ENCODE measurements at regions not wholly inside any gene's neighbourhood (a gene's known extent, or its start where the extent isn't known, plus 50 kb on each side); places are given as distances from the start of the nearest gene placed in this dataset.

DNA sequence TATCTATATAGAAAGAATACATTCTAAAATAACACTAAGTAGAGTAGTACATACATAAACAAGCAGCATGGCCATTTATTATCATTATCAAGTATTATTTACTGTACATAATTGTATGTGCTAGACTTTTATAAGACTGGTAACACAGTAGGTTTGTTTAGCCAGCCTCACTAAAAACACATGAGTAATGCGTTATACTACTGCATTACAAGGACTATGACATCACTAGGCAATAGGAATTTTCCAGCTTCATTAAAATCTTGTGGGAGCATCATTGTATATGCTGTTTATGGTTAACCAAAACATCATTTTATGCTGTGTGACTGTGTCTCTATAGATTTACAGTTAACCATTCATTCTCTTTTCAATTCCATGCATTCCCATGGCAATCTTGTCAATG is 131.7 kb upstream of the HDGFL1 start:
- H3K4me2 ChIP-seq (ENCODE audit: low read length) = no peak overlapping the region
- DNase-seq (ENCODE audit: low read depth, low spot score) (no peak), ATAC-seq (no peak)
- ChIA-PET CTCF (no interaction called here), RAD21 (ENCODE audit: low non-redundant PET in 1 of 2, low total read pairs in 2 of 2, uncharacterized antibody in 2 of 2, unreplicated experiment in 2 of 2) (no interaction called here), POLR2A (no interaction called here)
- H4K20me1 ChIP-seq (ENCODE audit: insufficient read depth) = no peaks in the 10 kb centered on the region
- no peaks in the 10 kb centered on the region for H3K4me1 ChIP-seq (ENCODE audit: control insufficient read depth in 1 of 2, insufficient read depth in 2 of 2, low read length in 2 of 2)
- no peak overlapping the region for H2AFZ ChIP-seq (ENCODE audit: low read depth, low read length, poor library complexity, severe bottlenecking)
- intact Hi-C loops (cut with micrococcal nuclease) = no loop called here
- H3K79me2 ChIP-seq (ENCODE audit: insufficient read depth, low read length) = no peaks in the 10 kb centered on the region
- no peaks in the 10 kb centered on the region for H3K36me3 ChIP-seq (ENCODE audit: control insufficient read depth in 1 of 2, insufficient read depth in 2 of 2, low read length in 2 of 2)
- H3K4me3 ChIP-seq (replicated peaks in 1 of 2; ENCODE audit: low read depth in 1 of 2, low read length in 2 of 2) = no peak overlapping the region
- no TSS peak for BruUV-seq (replicated peaks)
- H3K9me3 ChIP-seq (ENCODE audit: control insufficient read depth in 1 of 2, insufficient read depth in 1 of 2, low read depth in 1 of 2, low read length in 2 of 2) = no peaks in the 10 kb centered on the region
- TF ChIP-seq, protein P1, sequence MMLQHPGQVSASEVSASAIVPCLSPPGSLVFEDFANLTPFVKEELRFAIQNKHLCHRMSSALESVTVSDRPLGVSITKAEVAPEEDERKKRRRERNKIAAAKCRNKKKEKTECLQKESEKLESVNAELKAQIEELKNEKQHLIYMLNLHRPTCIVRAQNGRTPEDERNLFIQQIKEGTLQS (IDR thresholded peaks at IDR 0.05) = no peak
- TF ChIP-seq ZNF274 (IDR thresholded peaks at IDR 0.05; ENCODE audit: low read depth, low read length) (no peak), SIN3A (IDR thresholded peaks at IDR 0.05; ENCODE audit: low read depth) (no peak), POLR2A (IDR thresholded peaks at IDR 0.05; ENCODE audit: borderline replicate concordance, extremely low read depth, insufficient read depth, insufficient read length) (no peak), RAD21 (IDR thresholded peaks at IDR 0.05; ENCODE audit: low read depth) (no peak)
- TF ChIP-seq, protein P2, sequence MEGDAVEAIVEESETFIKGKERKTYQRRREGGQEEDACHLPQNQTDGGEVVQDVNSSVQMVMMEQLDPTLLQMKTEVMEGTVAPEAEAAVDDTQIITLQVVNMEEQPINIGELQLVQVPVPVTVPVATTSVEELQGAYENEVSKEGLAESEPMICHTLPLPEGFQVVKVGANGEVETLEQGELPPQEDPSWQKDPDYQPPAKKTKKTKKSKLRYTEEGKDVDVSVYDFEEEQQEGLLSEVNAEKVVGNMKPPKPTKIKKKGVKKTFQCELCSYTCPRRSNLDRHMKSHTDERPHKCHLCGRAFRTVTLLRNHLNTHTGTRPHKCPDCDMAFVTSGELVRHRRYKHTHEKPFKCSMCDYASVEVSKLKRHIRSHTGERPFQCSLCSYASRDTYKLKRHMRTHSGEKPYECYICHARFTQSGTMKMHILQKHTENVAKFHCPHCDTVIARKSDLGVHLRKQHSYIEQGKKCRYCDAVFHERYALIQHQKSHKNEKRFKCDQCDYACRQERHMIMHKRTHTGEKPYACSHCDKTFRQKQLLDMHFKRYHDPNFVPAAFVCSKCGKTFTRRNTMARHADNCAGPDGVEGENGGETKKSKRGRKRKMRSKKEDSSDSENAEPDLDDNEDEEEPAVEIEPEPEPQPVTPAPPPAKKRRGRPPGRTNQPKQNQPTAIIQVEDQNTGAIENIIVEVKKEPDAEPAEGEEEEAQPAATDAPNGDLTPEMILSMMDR (IDR thresholded peaks at IDR 0.05 in 2 of 3, conservative IDR thresholded peaks at IDR 0.05 in 1 of 3; ENCODE audit: borderline replicate concordance in 1 of 3, insufficient read depth in 1 of 3, low read depth in 2 of 3, low read length in 2 of 3) = no peak
- TF ChIP-seq, protein P3, sequence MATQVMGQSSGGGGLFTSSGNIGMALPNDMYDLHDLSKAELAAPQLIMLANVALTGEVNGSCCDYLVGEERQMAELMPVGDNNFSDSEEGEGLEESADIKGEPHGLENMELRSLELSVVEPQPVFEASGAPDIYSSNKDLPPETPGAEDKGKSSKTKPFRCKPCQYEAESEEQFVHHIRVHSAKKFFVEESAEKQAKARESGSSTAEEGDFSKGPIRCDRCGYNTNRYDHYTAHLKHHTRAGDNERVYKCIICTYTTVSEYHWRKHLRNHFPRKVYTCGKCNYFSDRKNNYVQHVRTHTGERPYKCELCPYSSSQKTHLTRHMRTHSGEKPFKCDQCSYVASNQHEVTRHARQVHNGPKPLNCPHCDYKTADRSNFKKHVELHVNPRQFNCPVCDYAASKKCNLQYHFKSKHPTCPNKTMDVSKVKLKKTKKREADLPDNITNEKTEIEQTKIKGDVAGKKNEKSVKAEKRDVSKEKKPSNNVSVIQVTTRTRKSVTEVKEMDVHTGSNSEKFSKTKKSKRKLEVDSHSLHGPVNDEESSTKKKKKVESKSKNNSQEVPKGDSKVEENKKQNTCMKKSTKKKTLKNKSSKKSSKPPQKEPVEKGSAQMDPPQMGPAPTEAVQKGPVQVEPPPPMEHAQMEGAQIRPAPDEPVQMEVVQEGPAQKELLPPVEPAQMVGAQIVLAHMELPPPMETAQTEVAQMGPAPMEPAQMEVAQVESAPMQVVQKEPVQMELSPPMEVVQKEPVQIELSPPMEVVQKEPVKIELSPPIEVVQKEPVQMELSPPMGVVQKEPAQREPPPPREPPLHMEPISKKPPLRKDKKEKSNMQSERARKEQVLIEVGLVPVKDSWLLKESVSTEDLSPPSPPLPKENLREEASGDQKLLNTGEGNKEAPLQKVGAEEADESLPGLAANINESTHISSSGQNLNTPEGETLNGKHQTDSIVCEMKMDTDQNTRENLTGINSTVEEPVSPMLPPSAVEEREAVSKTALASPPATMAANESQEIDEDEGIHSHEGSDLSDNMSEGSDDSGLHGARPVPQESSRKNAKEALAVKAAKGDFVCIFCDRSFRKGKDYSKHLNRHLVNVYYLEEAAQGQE (IDR thresholded peaks at IDR 0.05; ENCODE audit: low read depth) = no peak
- H3K9me2 ChIP-seq (ENCODE audit: insufficient read depth) = no peaks in the 10 kb centered on the region
- H3K27me3 ChIP-seq (ENCODE audit: insufficient read depth, low read length) = no peaks in the 10 kb centered on the region
- H3K27ac ChIP-seq (ENCODE audit: low read depth, low read length) = no peak overlapping the region
- no peak overlapping the region for H3K9ac ChIP-seq (ENCODE audit: low read length)

Data from HCT116 (cell line).